ENCODE measurements at regions not wholly inside any gene's neighbourhood (a gene's known extent, or its start where the extent isn't known, plus 50 kb on each side); places are given as distances from the start of the nearest gene placed in this dataset.
"Not testable (repeated sequence)": the region's sequence is repeated elsewhere in the genome, so short reads cannot be mapped to it uniquely, and the experiment has no call there.

GRCh38 chr3:82000773-82001172, 239.3 kb upstream of the GBE1 start:
- DNase-seq (no peak), ATAC-seq (no peak)
- Mint-ChIP-seq H3K4me3 (no peak overlapping the region), H3K9me3 (no peaks in the 10 kb centered on the region), H3K36me3 (ENCODE audit: insufficient read depth) (no peaks in the 10 kb centered on the region), H3K27me3 (ENCODE audit: low read depth) (no peaks in the 10 kb centered on the region), H3K4me1 (ENCODE audit: low read depth) (no peaks in the 10 kb centered on the region)

GRCh38 chr3:82000350-82000749, 238.9 kb upstream of the GBE1 start:
- Mint-ChIP-seq H3K9me3 (no peaks in the 10 kb centered on the region), H3K4me3 (no peak overlapping the region), H3K4me1 (ENCODE audit: low read depth) (no peaks in the 10 kb centered on the region), H3K27me3 (ENCODE audit: low read depth) (no peaks in the 10 kb centered on the region), H3K36me3 (ENCODE audit: insufficient read depth) (no peaks in the 10 kb centered on the region)
- DNase-seq, result no peak
- ATAC-seq, result no peak

GRCh38 chr3:81998907-81999306, 237.5 kb upstream of the GBE1 start:
- H3K27me3 Mint-ChIP-seq (ENCODE audit: low read depth), result no peaks in the 10 kb centered on the region
- no peaks in the 10 kb centered on the region for H3K36me3 Mint-ChIP-seq (ENCODE audit: insufficient read depth)
- DNase-seq, result no peak
- ATAC-seq, result no peak
- no peaks in the 10 kb centered on the region for H3K9me3 Mint-ChIP-seq
- no peaks in the 10 kb centered on the region for H3K4me1 Mint-ChIP-seq (ENCODE audit: low read depth)
- no peak overlapping the region for H3K4me3 Mint-ChIP-seq

- H3K9me3 Mint-ChIP-seq, result no peaks in the 10 kb centered on the region
- no peaks in the 10 kb centered on the region for H3K27me3 Mint-ChIP-seq (ENCODE audit: low read depth)
- ATAC-seq (no peak), DNase-seq (no peak)
- no peaks in the 10 kb centered on the region for H3K36me3 Mint-ChIP-seq (ENCODE audit: insufficient read depth)
- H3K4me1 Mint-ChIP-seq (ENCODE audit: low read depth), result no peaks in the 10 kb centered on the region
- H3K4me3 Mint-ChIP-seq, result no peak overlapping the region
Observed at GRCh38 chr3:81998139-81998755, 236.8 kb upstream of the GBE1 start.

GRCh38 chr3:81997390-81997789, 235.9 kb upstream of the GBE1 start:
- no peaks in the 10 kb centered on the region for H3K27me3 Mint-ChIP-seq (ENCODE audit: low read depth)
- ATAC-seq (no peak), DNase-seq (no peak)
- H3K4me3 Mint-ChIP-seq, result no peak overlapping the region
- H3K4me1 Mint-ChIP-seq (ENCODE audit: low read depth), result no peaks in the 10 kb centered on the region
- no peaks in the 10 kb centered on the region for H3K9me3 Mint-ChIP-seq
- no peaks in the 10 kb centered on the region for H3K36me3 Mint-ChIP-seq (ENCODE audit: insufficient read depth)

- ATAC-seq (no peak), DNase-seq (no peak)
- Mint-ChIP-seq H3K4me1 (ENCODE audit: low read depth) (no peaks in the 10 kb centered on the region), H3K4me3 (no peak overlapping the region), H3K27me3 (ENCODE audit: low read depth) (no peaks in the 10 kb centered on the region), H3K9me3 (no peaks in the 10 kb centered on the region), H3K36me3 (ENCODE audit: insufficient read depth) (no peaks in the 10 kb centered on the region)
Observed at GRCh38 chr3:81995329-81995728, 233.9 kb upstream of the GBE1 start.

- H3K4me3 Mint-ChIP-seq, result no peak overlapping the region
- H3K9me3 Mint-ChIP-seq, result peaks cover 5% of the 10 kb centered on the region
- H3K27me3 Mint-ChIP-seq (ENCODE audit: low read depth), result no peaks in the 10 kb centered on the region
- no peaks in the 10 kb centered on the region for H3K36me3 Mint-ChIP-seq (ENCODE audit: insufficient read depth)
- H3K4me1 Mint-ChIP-seq (ENCODE audit: low read depth), result no peaks in the 10 kb centered on the region
- DNase-seq, result no peak
- ATAC-seq, result no peak
Observed at GRCh38 chr3:81989758-81990157, 228.3 kb upstream of the GBE1 start.

- DNase-seq (no peak), ATAC-seq (no peak)
- Mint-ChIP-seq H3K36me3 (ENCODE audit: insufficient read depth) (no peaks in the 10 kb centered on the region), H3K4me1 (ENCODE audit: low read depth) (no peaks in the 10 kb centered on the region), H3K27me3 (ENCODE audit: low read depth) (no peaks in the 10 kb centered on the region), H3K9me3 (peaks cover 5% of the 10 kb centered on the region), H3K4me3 (no peak overlapping the region)
Observed at GRCh38 chr3:81989274-81989673, 227.8 kb upstream of the GBE1 start.

- H3K9me3 Mint-ChIP-seq; DNase-seq; ATAC-seq; H3K27me3 Mint-ChIP-seq (ENCODE audit: low read depth); H3K4me3 Mint-ChIP-seq; H3K4me1 Mint-ChIP-seq (ENCODE audit: low read depth); H3K36me3 Mint-ChIP-seq (ENCODE audit: insufficient read depth): not testable (repeated sequence)
Observed at GRCh38 chr3:81987412-81987811, 226.0 kb upstream of the GBE1 start.

GRCh38 chr3:81985996-81986723, 224.7 kb upstream of the GBE1 start:
- no peaks in the 10 kb centered on the region for H3K27me3 Mint-ChIP-seq (ENCODE audit: low read depth)
- no peak for ATAC-seq
- no peaks in the 10 kb centered on the region for H3K36me3 Mint-ChIP-seq (ENCODE audit: insufficient read depth)
- H3K9me3 Mint-ChIP-seq, result peaks cover 5% of the 10 kb centered on the region
- DNase-seq, result no peak
- no peak overlapping the region for H3K4me3 Mint-ChIP-seq
- H3K4me1 Mint-ChIP-seq (ENCODE audit: low read depth), result no peaks in the 10 kb centered on the region

GRCh38 chr3:81983382-81983781, 221.9 kb upstream of the GBE1 start:
- DNase-seq (no peak), ATAC-seq (no peak)
- Mint-ChIP-seq H3K4me1 (ENCODE audit: low read depth) (no peaks in the 10 kb centered on the region), H3K27me3 (ENCODE audit: low read depth) (no peaks in the 10 kb centered on the region), H3K9me3 (peaks cover 5% of the 10 kb centered on the region), H3K36me3 (ENCODE audit: insufficient read depth) (no peaks in the 10 kb centered on the region), H3K4me3 (no peak overlapping the region)

- Mint-ChIP-seq H3K36me3 (ENCODE audit: insufficient read depth) (no peaks in the 10 kb centered on the region), H3K27me3 (ENCODE audit: low read depth) (no peaks in the 10 kb centered on the region), H3K4me3 (no peak overlapping the region), H3K9me3 (peaks cover 5% of the 10 kb centered on the region), H3K4me1 (ENCODE audit: low read depth) (no peaks in the 10 kb centered on the region)
- no peak for ATAC-seq
- no peak for DNase-seq
Observed at GRCh38 chr3:81980596-81981494, 219.4 kb upstream of the GBE1 start.

GRCh38 chr3:81974751-81975150, 213.3 kb upstream of the GBE1 start:
- DNase-seq, result no peak
- Mint-ChIP-seq H3K36me3 (ENCODE audit: insufficient read depth) (no peaks in the 10 kb centered on the region), H3K9me3 (no peaks in the 10 kb centered on the region), H3K27me3 (ENCODE audit: low read depth) (no peaks in the 10 kb centered on the region), H3K4me3 (no peak overlapping the region), H3K4me1 (ENCODE audit: low read depth) (no peaks in the 10 kb centered on the region)
- no peak for ATAC-seq

GRCh38 chr3:81968658-81969057, 207.2 kb upstream of the GBE1 start:
- Mint-ChIP-seq H3K27me3 (ENCODE audit: low read depth) (no peaks in the 10 kb centered on the region), H3K4me3 (no peak overlapping the region), H3K36me3 (ENCODE audit: insufficient read depth) (no peaks in the 10 kb centered on the region)

GRCh38 chr3:81967393-81967792, 205.9 kb upstream of the GBE1 start:
- Mint-ChIP-seq H3K4me3 (no peak overlapping the region), H3K9me3 (no peaks in the 10 kb centered on the region), H3K36me3 (ENCODE audit: insufficient read depth) (no peaks in the 10 kb centered on the region), H3K27me3 (ENCODE audit: low read depth) (no peaks in the 10 kb centered on the region), H3K4me1 (ENCODE audit: low read depth) (no peaks in the 10 kb centered on the region)
- DNase-seq, result no peak
- no peak for ATAC-seq

More at GRCh38 chr3:81968658-81969057, 207.2 kb upstream of the GBE1 start:
- Mint-ChIP-seq H3K9me3 (no peaks in the 10 kb centered on the region), H3K4me1 (ENCODE audit: low read depth) (no peaks in the 10 kb centered on the region)
- ATAC-seq, result no peak
- DNase-seq, result no peak

Measured in activated T-cell treated with anti-CD3 and anti-CD28 coated beads, Interleukin-2, amount 50 U/mL, for 4 hours (primary cell).